ENCODE measurements at regions not wholly inside any gene's neighbourhood (a gene's known extent, or its start where the extent isn't known, plus 50 kb on each side); places are given as distances from the start of the nearest gene placed in this dataset.

- DNase-seq (ENCODE audit: low read depth in 1 of 2, low spot score in 1 of 2), result no peak
Measured at GRCh38 chr18:40832362-40832761, 1122.7 kb upstream of the PIK3C3 start.

GRCh38 chr18:40824291-40824690 is 1130.7 kb upstream of the PIK3C3 start:
- DNase-seq (ENCODE audit: low read depth in 1 of 2, low spot score in 1 of 2), result no peak

GRCh38 chr18:40821596-40822243 is 1133.3 kb upstream of the PIK3C3 start:
- DNase-seq (ENCODE audit: low read depth in 1 of 2, low spot score in 1 of 2), result no peak

GRCh38 chr18:40812981-40813515 is 1142.0 kb upstream of the PIK3C3 start:
- DNase-seq (ENCODE audit: low read depth in 1 of 2, low spot score in 1 of 2), result no peak

GRCh38 chr18:40810372-40810771 is 1144.7 kb upstream of the PIK3C3 start:
- no peak for DNase-seq (ENCODE audit: low read depth in 1 of 2, low spot score in 1 of 2)

- no peak for DNase-seq (ENCODE audit: low read depth in 1 of 2, low spot score in 1 of 2)
Measured at GRCh38 chr18:40789286-40789685, 1165.7 kb upstream of the PIK3C3 start.

GRCh38 chr18:40782453-40783130 is 1172.4 kb upstream of the PIK3C3 start:
- DNase-seq (ENCODE audit: low read depth in 1 of 2, low spot score in 1 of 2), result no peak

GRCh38 chr18:40769786-40770185 is 1185.2 kb upstream of the PIK3C3 start:
- DNase-seq (ENCODE audit: low read depth in 1 of 2, low spot score in 1 of 2), result no peak

- no peak for DNase-seq (ENCODE audit: low read depth in 1 of 2, low spot score in 1 of 2)
Measured at GRCh38 chr18:40760251-40760650, 1194.8 kb upstream of the PIK3C3 start.

- no peak for DNase-seq (ENCODE audit: low read depth in 1 of 2, low spot score in 1 of 2)
Measured at GRCh38 chr18:40754477-40754876, 1200.6 kb upstream of the PIK3C3 start.

- DNase-seq (ENCODE audit: low read depth in 1 of 2, low spot score in 1 of 2), result no peak
Measured at GRCh38 chr18:40752316-40752715, 1202.7 kb upstream of the PIK3C3 start.

GRCh38 chr18:40751186-40751585 is 1203.8 kb upstream of the PIK3C3 start:
- DNase-seq (ENCODE audit: low read depth in 1 of 2, low spot score in 1 of 2), result no peak

- DNase-seq (ENCODE audit: low read depth in 1 of 2, low spot score in 1 of 2), result no peak
Measured at GRCh38 chr18:40739029-40739428, 1216.0 kb upstream of the PIK3C3 start.

- no peak for DNase-seq (ENCODE audit: low read depth in 1 of 2, low spot score in 1 of 2)
Measured at GRCh38 chr18:40738321-40738880, 1216.6 kb upstream of the PIK3C3 start.

GRCh38 chr18:40708726-40709125 is 1246.3 kb upstream of the PIK3C3 start:
- DNase-seq (ENCODE audit: low read depth in 1 of 2, low spot score in 1 of 2), result no peak

- no peak for DNase-seq (ENCODE audit: low read depth in 1 of 2, low spot score in 1 of 2)
Measured at GRCh38 chr18:40707797-40708196, 1247.2 kb upstream of the PIK3C3 start.

GRCh38 chr18:40698129-40698528 is 1256.9 kb upstream of the PIK3C3 start:
- DNase-seq (ENCODE audit: low read depth in 1 of 2, low spot score in 1 of 2), result no peak

GRCh38 chr18:40695526-40695925 is 1259.5 kb upstream of the PIK3C3 start:
- no peak for DNase-seq (ENCODE audit: low read depth in 1 of 2, low spot score in 1 of 2)

- DNase-seq (ENCODE audit: low read depth in 1 of 2, low spot score in 1 of 2), result no peak
Measured at GRCh38 chr18:40692871-40693270, 1262.2 kb upstream of the PIK3C3 start.

GRCh38 chr18:40690062-40690461 is 1265.0 kb upstream of the PIK3C3 start:
- no peak for DNase-seq (ENCODE audit: low read depth in 1 of 2, low spot score in 1 of 2)

- DNase-seq (ENCODE audit: low read depth in 1 of 2, low spot score in 1 of 2), result no peak
Measured at GRCh38 chr18:40687399-40687798, 1267.6 kb upstream of the PIK3C3 start.

- DNase-seq (ENCODE audit: low read depth in 1 of 2, low spot score in 1 of 2), result no peak
Measured at GRCh38 chr18:40686836-40687235, 1268.2 kb upstream of the PIK3C3 start.

Measured in stimulated activated CD4-positive, alpha-beta T cell treated with anti-CD3 and anti-CD28 coated beads, Interleukin-15, amount 100 ng/mL, for 1 hour (primary cell).